GM18907 (cell line): ENCODE measurements at regions not wholly inside any gene's neighbourhood (a gene's known extent, or its start where the extent isn't known, plus 50 kb on each side); places are given as distances from the start of the nearest gene placed in this dataset.

ENCODE experiments used
- ATAC-seq: cut with Tn5 transposase; IDR thresholded peaks from one replicate; pipeline ENCODE4 v1.9.1; 2021; ENCODE audit warnings: mild to moderate bottlenecking, moderate library complexity; ENCODE audit not compliant: unreplicated experiment

DNA sequence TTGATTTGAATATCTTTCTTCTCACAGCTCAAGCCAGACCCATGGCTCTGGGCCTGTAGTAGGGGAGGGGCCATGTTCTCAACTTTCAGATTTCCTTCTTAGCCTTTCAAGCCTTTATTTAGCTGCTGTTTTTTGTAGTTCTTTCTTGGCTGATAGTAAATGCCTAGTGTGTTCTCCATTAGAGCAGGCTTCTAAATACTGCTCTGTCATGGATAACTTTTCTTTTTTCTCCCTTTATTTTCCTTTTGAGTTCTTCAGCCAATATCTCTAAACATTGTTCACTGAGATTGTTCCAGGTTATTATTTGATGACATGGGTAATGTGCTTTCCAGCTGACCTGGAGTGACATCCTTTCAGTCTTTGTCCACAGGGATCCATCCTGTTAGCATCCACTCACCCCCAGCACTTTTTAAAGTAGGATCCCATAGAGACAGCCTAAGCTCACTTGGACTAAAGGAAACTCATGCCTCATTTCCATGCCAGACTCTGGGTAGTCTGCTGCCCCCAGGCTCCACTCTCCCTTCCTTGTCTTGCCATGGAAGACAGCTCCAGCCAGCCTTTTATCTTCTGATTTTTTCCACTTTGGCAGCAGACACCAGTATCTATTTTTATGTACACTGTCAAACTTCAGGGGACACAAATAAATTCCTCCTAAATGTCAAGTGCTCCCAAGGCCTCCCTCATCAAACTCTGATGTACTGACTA, 645.6 kb downstream of the RNF144B start:
- ATAC-seq, result no peak

GRCh38 chr6:19033683-19034082, 646.5 kb downstream of the RNF144B start:
- no peak for ATAC-seq

DNA sequence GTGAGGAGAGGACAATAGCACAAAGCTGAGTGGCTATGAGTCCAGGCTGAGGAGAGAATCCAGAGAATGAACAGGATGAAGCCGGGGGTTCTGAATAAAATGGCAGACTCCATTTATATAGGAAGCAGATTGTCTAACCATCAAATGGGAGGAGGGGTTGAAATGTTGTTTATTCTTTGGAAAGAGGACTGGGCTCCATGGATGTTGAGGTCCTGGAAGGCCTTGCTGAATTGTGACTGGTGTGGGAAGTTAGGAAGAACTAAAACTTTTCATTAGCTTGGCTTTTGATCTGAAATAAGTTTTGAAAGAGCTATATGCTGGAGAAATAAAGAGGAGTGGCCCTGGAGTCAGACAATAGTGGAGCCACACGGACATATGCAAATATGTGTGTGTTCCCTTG, 647.8 kb downstream of the RNF144B start:
- ATAC-seq, result no peak

GRCh38 chr6:19035461-19036195, 648.5 kb downstream of the RNF144B start:
- no peak for ATAC-seq

DNA sequence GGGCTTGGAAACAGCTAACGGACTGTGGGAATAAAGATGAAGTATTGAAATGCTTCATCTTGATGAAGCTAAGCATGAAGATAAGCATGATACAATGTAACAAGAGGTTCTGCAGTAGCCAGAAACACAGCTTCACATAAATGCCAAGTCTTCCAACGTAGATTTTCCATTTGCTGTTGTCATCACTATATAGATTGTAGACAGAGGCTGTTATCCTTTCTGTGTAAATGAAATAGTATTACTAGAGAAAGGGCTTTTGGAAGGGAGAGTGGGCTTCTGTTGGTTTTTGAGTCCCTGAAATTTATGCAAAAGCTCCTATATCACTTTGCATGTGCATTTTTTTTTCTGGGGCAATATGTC, 649.0 kb downstream of the RNF144B start:
- ATAC-seq, result no peak

- ATAC-seq, result no peak
Observed at GRCh38 chr6:19037607-19038006, 650.5 kb downstream of the RNF144B start.

- no peak for ATAC-seq
Observed at GRCh38 chr6:19039287-19039686, 652.1 kb downstream of the RNF144B start.

DNA sequence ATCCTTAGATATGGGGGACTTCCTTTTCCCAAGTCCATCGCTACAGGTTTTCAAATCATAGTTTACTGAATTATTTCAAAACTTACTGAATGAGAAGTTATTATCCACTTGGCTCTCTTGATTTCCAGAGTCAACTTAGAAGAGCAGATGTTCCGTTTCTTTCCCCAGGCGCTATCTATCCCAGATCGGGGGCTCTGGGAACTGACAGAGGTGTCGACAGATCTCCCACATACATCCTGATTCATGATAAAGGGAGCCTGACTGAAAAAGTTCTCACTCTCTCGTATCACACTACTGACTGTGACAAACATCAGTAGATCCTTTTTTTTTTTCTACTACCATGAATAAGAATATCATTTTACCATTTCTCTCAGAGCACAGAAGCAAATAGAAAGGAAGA, 654.8 kb downstream of the RNF144B start:
- ATAC-seq, result no peak

- ATAC-seq, result no peak
Observed at GRCh38 chr6:19042420-19042819, 655.3 kb downstream of the RNF144B start.

DNA sequence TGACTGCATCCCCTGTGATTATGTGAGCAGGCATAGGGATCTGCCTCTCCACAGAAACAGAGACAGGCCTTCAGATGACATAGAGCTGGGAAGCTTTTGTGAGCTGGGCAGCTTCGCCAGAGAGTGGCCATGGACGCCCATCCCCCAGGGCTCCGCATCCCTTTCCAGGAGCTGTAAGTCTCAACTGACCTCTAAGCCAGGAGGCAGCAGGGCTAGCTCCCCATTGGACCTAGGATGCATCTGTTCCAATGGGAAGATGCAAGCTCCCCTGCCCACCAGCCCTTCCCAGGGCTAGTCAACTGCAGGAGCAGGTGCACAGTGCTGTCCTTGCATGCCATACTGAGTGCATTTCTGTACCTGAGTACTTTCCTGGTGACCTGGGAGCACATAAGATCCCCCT, 663.6 kb downstream of the RNF144B start:
- no peak for ATAC-seq

- ATAC-seq, result no peak
Observed at GRCh38 chr6:19052219-19052618, 665.1 kb downstream of the RNF144B start.

- ATAC-seq, result no peak
Observed at GRCh38 chr6:19059102-19059501, 672.0 kb downstream of the RNF144B start.

- no peak for ATAC-seq
Observed at GRCh38 chr6:19067165-19067564, 680.0 kb downstream of the RNF144B start.

DNA sequence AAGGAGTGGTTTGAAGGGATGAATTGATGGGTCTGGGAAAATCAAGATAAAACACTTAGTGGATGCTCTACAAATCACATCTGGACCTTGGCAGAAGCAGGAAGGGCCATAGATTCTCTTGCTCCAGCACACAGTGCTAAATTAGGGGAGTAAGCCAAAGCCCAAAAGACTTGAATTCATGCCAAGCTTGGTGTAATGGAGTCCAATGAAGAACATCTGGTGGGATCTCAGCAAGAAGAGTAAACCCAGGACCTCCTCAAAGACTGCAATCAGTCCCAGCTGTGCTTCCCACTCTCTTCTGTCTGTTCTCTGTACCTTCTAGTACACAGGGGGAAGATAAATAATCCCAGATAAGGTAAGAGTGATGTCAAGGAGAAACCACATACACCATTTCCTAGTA, 683.4 kb downstream of the RNF144B start:
- ATAC-seq, result no peak

DNA sequence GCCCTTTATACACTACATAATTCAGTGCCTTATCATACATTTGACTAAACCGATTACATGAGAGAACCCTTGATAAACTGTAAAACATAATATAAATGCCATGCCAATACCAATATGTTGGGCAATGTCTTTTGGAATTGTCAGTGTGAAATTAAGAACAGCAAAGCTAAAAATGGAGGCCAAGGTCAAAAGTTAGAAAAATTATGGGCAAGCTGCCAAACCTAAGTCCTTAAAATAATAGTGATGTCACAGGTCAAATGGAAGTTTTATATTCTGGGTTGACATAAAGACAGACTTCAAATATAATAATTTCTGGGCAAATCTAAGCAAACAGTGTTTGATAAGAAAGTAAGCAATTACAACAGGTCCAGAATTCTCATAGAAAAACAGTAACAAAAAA, 696.7 kb downstream of the RNF144B start:
- no peak for ATAC-seq

DNA sequence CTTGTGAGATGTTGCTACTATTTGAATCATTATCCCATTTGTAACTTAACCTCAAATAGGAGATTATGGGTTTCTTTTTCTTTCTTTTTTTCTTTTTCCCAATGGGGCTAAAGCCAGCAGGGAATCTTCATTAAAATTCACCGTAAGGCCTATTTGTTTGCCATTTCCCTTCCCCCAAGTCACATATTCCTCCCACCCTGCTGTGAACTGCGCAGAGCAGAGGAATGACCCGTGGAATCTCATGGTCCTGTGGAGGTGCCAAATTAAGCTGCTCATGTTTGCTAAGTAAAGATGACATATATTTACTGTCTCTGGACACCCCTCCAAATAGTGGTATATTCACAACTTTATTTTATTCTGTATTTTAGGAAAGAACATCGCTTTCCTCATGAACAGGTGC, 699.3 kb downstream of the RNF144B start:
- ATAC-seq, result no peak

DNA sequence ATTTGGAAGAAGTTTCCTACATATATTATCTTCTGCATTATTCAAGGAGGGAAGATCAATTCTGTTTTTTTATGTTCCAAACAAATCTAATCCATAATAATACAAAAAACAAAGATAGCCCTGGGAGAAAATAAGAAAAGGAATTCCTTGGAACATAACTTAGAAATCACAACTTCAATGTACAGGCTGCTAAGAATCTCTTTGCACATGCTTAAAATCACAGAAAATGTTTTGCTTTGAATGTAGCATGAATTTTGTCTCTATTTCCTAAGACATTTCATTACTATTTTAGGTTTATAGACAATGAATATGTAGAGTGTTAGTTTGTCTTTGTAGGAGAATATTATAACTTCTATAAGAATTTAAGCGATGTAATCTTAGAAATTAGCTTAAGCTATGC, 700.1 kb downstream of the RNF144B start:
- ATAC-seq, result no peak

DNA sequence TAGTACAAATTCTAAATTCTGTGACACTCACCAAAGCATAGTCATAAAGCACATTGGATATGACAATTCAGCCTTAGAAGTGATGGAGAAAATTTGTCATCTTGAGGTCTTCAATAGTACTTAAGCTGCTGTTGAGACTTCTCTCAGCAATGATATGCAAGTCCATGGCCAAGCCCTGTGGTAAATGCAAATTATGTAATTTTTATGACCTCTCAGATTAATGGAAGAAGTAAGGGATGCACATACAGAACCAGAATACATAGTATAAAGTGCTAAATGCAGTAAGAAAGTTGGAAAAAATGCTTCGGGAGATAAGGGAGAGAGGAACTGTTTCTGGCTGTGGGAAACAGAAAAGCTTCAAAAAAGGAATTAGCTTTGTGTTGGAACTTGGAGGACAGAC, 700.7 kb downstream of the RNF144B start:
- ATAC-seq, result no peak

- ATAC-seq, result no peak
Observed at GRCh38 chr6:19100752-19101151, 713.6 kb downstream of the RNF144B start.

GRCh38 chr6:19102936-19103335, 715.8 kb downstream of the RNF144B start:
- ATAC-seq, result no peak

DNA sequence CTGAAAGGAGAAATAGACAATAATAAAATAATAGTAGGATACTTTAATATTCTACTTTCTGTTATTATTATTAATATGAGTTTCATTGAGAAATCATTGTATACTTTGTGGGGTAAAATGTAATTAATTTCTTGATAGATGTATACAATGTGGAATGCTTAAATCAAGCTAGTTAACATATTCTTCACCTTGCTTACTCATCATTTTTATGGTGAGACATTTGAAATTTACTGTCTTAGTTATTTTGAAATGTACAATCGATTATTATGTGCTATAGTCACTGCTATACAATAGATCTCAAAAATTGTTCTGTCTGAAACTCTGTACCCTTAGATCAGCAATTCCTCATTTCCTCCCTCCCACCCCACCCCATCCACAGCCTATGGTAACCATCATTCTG, 720.3 kb downstream of the RNF144B start:
- ATAC-seq, result no peak

DNA sequence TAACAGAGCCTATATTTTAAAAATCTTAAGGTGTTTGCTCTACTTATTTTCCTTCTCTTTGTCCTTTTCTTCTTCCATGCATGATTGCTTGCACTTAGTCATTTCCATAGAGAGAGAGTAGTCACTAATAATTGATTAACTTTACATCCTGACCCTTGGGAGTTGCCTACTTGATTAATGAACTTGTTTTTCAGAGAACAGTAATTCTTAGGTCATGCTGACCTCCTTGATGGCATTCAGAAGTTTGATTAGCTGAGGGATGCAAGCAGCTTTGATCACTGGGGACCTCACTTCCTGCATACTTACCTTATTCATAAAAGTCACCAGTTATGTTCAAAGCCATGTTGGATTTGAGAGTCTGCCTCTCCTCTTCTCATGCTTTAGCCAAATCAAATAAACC, 715.6 kb upstream of the ID4 start:
- no peak for ATAC-seq

DNA sequence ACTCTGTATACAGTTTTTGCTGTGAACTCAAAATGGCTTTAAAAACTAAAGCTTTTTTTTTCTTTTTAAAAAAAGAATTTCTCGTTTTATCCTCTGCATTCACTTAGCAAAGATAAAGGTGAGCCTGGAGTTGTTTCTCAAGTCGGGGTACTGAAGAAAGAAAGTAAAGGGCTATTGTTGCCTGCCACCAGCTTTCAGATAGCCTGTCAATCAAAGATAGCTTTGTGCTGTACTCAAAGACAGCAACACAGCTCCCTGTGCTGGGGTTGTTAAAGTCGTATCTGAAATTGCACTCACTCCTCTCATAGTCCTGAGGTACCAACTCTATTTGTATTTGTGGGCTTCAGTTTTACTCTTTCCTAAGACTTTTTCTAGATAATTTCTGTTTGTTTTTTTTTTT, 710.1 kb upstream of the ID4 start:
- ATAC-seq, result no peak
